SK-MEL-5 (cell line): ENCODE measurements at regions not wholly inside any gene's neighbourhood (a gene's known extent, or its start where the extent isn't known, plus 50 kb on each side); places are given as distances from the start of the nearest gene placed in this dataset.
"Not testable (repeated sequence)": the region's sequence is repeated elsewhere in the genome, so short reads cannot be mapped to it uniquely, and the experiment has no call there.

Source experiments
- DNase-seq: peaks from one replicate; pipeline ENCODE4 v3.0.0-alpha.2; 2016; ENCODE audit warnings: low read depth, low spot score
- in situ Hi-C: cut with HindIII; loops from 2 replicates; pipeline ENCODE4 v1.10.0; 2016; ENCODE audit warnings: low sequenced_read_pairs, high pct_unique_total_duplicates, low pct_unique_long_range_greater_than_20kb

DNA sequence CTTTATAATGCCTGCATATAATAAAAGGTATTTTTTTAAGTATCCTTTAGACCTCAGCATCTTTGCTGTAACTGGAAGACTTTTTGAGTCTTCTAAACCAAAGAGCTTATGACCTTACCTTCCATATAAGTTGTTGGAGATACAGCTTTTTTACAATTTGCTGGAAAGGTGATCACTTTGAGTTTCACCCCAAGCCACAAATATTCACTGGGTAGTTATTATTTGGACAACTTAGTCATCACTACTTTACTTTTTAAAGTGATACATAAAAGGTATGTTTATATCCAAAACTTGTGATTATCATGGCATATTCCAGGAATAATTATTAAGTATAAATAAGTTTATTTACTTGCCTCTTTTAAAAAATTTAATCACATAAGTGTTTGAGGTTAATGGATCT lies 246.7 kb upstream of the NRIP1 start:
- in situ Hi-C loops, result no loop called here
- DNase-seq, result no peak

- DNase-seq, in situ Hi-C loops: not testable (repeated sequence)
Observed at GRCh38 chr21:15317034-15317433, 252.2 kb upstream of the NRIP1 start.

GRCh38 chr21:15319727-15320126 lies 254.9 kb upstream of the NRIP1 start:
- DNase-seq, result no peak
- in situ Hi-C loops, result no loop called here

GRCh38 chr21:15324542-15324941 lies 259.7 kb upstream of the NRIP1 start:
- in situ Hi-C loops, result no loop called here
- DNase-seq, result no peak

DNA sequence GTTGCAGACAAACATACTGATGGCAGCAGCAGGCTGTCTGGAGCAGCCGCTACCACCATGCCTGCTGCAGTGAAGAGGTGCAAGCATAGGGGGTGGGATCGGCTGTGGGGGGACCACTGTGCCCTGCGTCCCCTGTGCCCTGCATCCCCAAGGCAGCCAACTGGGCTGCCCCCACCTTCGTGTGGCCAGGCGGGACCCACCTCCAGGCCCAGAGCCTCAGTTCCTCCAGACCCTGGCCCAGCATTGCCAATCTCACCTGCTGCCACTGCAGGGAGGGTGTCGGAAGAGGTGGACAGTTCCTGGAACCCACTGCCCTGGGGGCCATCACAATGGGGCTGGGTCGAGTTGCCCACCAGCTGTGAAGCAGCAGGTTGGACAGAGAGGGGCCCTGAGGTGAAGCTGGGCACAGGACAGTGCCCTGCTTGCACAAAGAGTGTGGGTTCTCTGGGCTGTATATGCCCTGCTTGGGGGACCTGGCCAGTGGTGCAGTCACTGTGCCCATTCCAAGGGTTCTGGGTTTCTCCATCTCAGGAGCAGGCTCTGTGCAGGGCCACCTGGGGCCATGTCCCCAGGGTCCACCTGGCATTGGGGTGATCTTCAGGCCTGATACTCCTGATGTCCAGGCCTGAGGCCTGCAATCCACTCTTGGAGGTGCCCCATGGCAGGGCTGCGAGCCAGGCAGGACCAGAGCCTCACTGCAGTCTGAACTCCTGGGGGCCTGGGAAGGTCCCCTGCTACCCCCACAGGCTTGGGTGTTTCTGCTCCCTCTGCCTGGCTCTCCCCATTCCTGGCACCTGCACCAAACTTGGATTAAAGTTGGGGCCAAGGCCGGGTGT lies 261.4 kb upstream of the NRIP1 start:
- DNase-seq, result no peak
- in situ Hi-C loops, result no loop called here

GRCh38 chr21:15327637-15328265 lies 263.0 kb upstream of the NRIP1 start:
- no peak for DNase-seq
- in situ Hi-C loops, result no loop called here

DNA sequence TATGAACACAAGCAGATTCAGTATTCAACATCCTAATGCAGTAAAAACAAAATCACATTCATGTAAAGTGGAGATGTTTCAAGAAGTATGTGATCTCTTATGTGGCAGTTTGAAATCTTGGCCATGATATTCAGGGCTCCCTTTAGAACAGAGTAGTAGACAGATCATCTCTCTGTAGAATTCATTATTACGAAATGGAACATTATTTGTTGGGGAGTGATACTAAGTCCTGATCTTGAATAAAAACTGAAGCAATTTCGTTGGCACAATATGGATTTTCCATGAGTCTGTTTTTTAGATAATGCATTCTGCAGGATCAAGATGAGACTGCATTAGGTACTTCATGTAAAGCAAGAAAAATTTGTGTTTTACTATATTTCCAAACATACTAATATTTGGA lies 264.4 kb upstream of the NRIP1 start:
- DNase-seq, result no peak
- in situ Hi-C loops, result no loop called here

GRCh38 chr21:15330872-15331271 lies 266.1 kb upstream of the NRIP1 start:
- in situ Hi-C loops, result no loop called here
- no peak for DNase-seq

GRCh38 chr21:15332572-15332971 lies 267.8 kb upstream of the NRIP1 start:
- in situ Hi-C loops, result no loop called here
- no peak for DNase-seq

GRCh38 chr21:15333136-15333710 lies 268.4 kb upstream of the NRIP1 start:
- in situ Hi-C loops, result no loop called here
- DNase-seq, result no peak

- in situ Hi-C loops, result no loop called here
- no peak for DNase-seq
Observed at GRCh38 chr21:15333951-15334350, 269.2 kb upstream of the NRIP1 start.

- no peak for DNase-seq
- in situ Hi-C loops, result no loop called here
Observed at GRCh38 chr21:15343066-15343465, 278.3 kb upstream of the NRIP1 start.

- in situ Hi-C loops, result no loop called here
- DNase-seq, result no peak
Observed at GRCh38 chr21:15352009-15352408, 287.2 kb upstream of the NRIP1 start.

GRCh38 chr21:15353546-15353945 lies 288.7 kb upstream of the NRIP1 start:
- in situ Hi-C loops, result no loop called here
- no peak for DNase-seq

DNA sequence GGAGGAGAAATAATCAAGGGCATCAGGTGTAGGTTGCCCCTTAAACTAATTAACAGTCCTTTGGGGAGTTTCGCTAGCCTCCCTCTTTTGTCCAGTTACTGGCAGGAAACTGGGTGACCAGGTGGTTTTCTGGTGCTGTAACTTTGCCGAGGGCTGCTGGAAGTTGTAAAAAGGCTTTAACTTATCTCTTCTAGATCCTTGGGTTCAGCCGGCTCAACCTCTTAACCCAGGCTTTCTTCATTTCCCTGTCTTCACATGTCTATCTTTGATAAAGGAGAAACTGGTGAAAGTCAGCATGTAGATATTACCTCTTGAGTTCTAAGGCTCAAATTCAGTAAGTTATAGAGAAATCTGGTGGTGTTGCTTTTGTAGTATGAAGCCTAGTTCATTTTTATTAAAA lies 289.7 kb upstream of the NRIP1 start:
- no peak for DNase-seq
- in situ Hi-C loops, result no loop called here

GRCh38 chr21:15355066-15355465 lies 290.3 kb upstream of the NRIP1 start:
- DNase-seq, result no peak
- in situ Hi-C loops, result no loop called here

- in situ Hi-C loops, result no loop called here
- DNase-seq, result no peak
Observed at GRCh38 chr21:15359251-15359650, 294.5 kb upstream of the NRIP1 start.

DNA sequence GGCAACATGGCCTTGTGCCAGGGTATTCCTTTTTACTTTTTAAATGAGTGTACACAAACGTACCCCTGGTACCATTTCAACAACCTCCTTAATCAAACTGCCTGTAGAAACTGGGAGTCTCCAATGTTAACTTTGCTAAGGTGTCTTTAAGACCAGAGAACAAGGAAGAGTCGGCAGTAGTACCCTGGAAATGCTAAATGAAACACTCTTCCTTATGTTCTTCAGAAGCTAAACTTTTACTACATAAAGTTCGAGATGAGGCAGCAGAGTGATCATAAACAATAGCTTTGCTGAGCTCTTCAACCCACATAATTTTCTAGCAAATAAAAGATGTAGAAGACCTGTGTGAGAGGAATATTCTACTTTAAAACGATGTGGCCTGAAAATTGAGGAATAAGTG lies 297.7 kb upstream of the NRIP1 start:
- DNase-seq, result no peak
- in situ Hi-C loops, result no loop called here

GRCh38 chr21:15363921-15364320 lies 299.1 kb upstream of the NRIP1 start:
- in situ Hi-C loops, result no loop called here
- no peak for DNase-seq
